KMS-11 (cell line): ENCODE measurements at regions not wholly inside any gene's neighbourhood (a gene's known extent, or its start where the extent isn't known, plus 50 kb on each side); places are given as distances from the start of the nearest gene placed in this dataset.

Source experiments
- H2AFZ ChIP-seq: fragments of 200-600 bp; sonication (generic); 2 replicates; pipeline ENCODE4 v1.6.1; 2016; ENCODE audit warnings: antibody characterized with exemption, mixed run types, low read depth
- H3K27ac ChIP-seq: fragments of 200-600 bp; sonication (generic); 2 replicates; pipeline ENCODE4 v1.6.1; 2016; ENCODE audit warnings: mild to moderate bottlenecking, mixed run types
- H3K27me3 ChIP-seq: fragments of 200-600 bp; sonication (generic); 2 replicates; pipeline ENCODE4 v1.6.1; 2017; ENCODE audit warnings: mild to moderate bottlenecking, low read depth, mixed run types, moderate library complexity; ENCODE audit not compliant: insufficient read depth
- H3K36me3 ChIP-seq: fragments of 200-600 bp; sonication (generic); 2 replicates; pipeline ENCODE4 v1.6.1; 2017; ENCODE audit warnings: mild to moderate bottlenecking, mixed run types; ENCODE audit not compliant: insufficient read depth
- H3K4me1 ChIP-seq: fragments of 200-600 bp; sonication (generic); 2 replicates; pipeline ENCODE4 v1.6.1; 2016; ENCODE audit warnings: mild to moderate bottlenecking, low read depth, mixed run types; ENCODE audit not compliant: poor library complexity, severe bottlenecking
- H3K4me2 ChIP-seq: fragments of 200-600 bp; sonication (generic); 2 replicates; pipeline ENCODE4 v1.7.0; 2016; ENCODE audit warnings: mild to moderate bottlenecking, mixed run types
- H3K4me3 ChIP-seq: fragments of 200-600 bp; sonication (generic); IDR thresholded peaks from 2 replicates; pipeline ENCODE4 v1.6.1; 2017; ENCODE audit warnings: low read depth, low read length, mixed read lengths; ENCODE audit not compliant: insufficient read depth
- H3K79me2 ChIP-seq: fragments of 200-600 bp; sonication (generic); 2 replicates; pipeline ENCODE4 v1.6.1; 2016; ENCODE audit warnings: low read depth, mixed run types; ENCODE audit not compliant: insufficient read depth
- H3K9ac ChIP-seq: fragments of 200-600 bp; sonication (generic); 2 replicates; pipeline ENCODE4 v1.6.1; 2016; ENCODE audit warnings: mild to moderate bottlenecking, mixed run types
- H4K20me1 ChIP-seq: fragments of 200-600 bp; sonication (generic); 2 replicates; pipeline ENCODE4 v1.6.1; 2016; ENCODE audit warnings: mild to moderate bottlenecking, mixed run types; ENCODE audit not compliant: insufficient read depth
- CTCF ChIP-seq: fragments of 200-600 bp; sonication (generic); conservative IDR thresholded peaks from 2 replicates; pipeline ENCODE4 v1.6.1; 2017; ENCODE audit warnings: low read depth, mild to moderate bottlenecking, antibody characterized with exemption, low read length, moderate library complexity, mixed read lengths

GRCh38 chr20:54846948-54847347 is 371.6 kb downstream of the DOK5 start:
- H3K27ac ChIP-seq, result no peak overlapping the region
- no peaks in the 10 kb centered on the region for H3K27me3 ChIP-seq
- no peak overlapping the region for H2AFZ ChIP-seq
- H3K4me1 ChIP-seq, result no peaks in the 10 kb centered on the region
- H3K4me2 ChIP-seq, result no peak overlapping the region
- no peak overlapping the region for H3K9ac ChIP-seq
- H3K79me2 ChIP-seq, result no peaks in the 10 kb centered on the region
- no peaks in the 10 kb centered on the region for H3K36me3 ChIP-seq
- no peak for TF ChIP-seq CTCF
- H3K4me3 ChIP-seq, result no peak overlapping the region
- H4K20me1 ChIP-seq, result no peaks in the 10 kb centered on the region

- no peaks in the 10 kb centered on the region for H3K79me2 ChIP-seq
- no peak overlapping the region for H2AFZ ChIP-seq
- H3K4me1 ChIP-seq, result no peaks in the 10 kb centered on the region
- H3K36me3 ChIP-seq, result no peaks in the 10 kb centered on the region
- no peak overlapping the region for H3K4me2 ChIP-seq
- no peak overlapping the region for H3K27ac ChIP-seq
- no peaks in the 10 kb centered on the region for H3K27me3 ChIP-seq
- no peaks in the 10 kb centered on the region for H4K20me1 ChIP-seq
- no peak for TF ChIP-seq CTCF
- H3K9ac ChIP-seq, result no peak overlapping the region
- H3K4me3 ChIP-seq, result no peak overlapping the region
Observed at GRCh38 chr20:54844346-54844745, 369.0 kb downstream of the DOK5 start.

- Histone ChIP-seq H3K27ac (no peak overlapping the region), H3K4me2 (no peak overlapping the region), H3K4me1 (no peaks in the 10 kb centered on the region), H2AFZ (no peak overlapping the region), H3K9ac (no peak overlapping the region), H3K27me3 (no peaks in the 10 kb centered on the region), H4K20me1 (no peaks in the 10 kb centered on the region), H3K79me2 (no peaks in the 10 kb centered on the region), H3K4me3 (no peak overlapping the region), H3K36me3 (no peaks in the 10 kb centered on the region)
- TF ChIP-seq CTCF, result no peak
Observed at GRCh38 chr20:54843865-54844264, 368.5 kb downstream of the DOK5 start.

- Histone ChIP-seq H4K20me1 (no peaks in the 10 kb centered on the region), H3K27ac (no peak overlapping the region), H3K4me2 (no peak overlapping the region), H2AFZ (no peak overlapping the region), H3K4me3 (no peak overlapping the region), H3K4me1 (no peaks in the 10 kb centered on the region), H3K9ac (no peak overlapping the region), H3K27me3 (no peaks in the 10 kb centered on the region), H3K36me3 (no peaks in the 10 kb centered on the region), H3K79me2 (no peaks in the 10 kb centered on the region)
- no peak for TF ChIP-seq CTCF
Observed at GRCh38 chr20:54843431-54843830, 368.0 kb downstream of the DOK5 start.

GRCh38 chr20:54839224-54839623 is 363.8 kb downstream of the DOK5 start:
- H3K4me1 ChIP-seq, result no peaks in the 10 kb centered on the region
- H3K4me2 ChIP-seq, result no peak overlapping the region
- H2AFZ ChIP-seq, result no peak overlapping the region
- no peaks in the 10 kb centered on the region for H3K27me3 ChIP-seq
- H4K20me1 ChIP-seq, result no peaks in the 10 kb centered on the region
- no peak overlapping the region for H3K27ac ChIP-seq
- H3K36me3 ChIP-seq, result no peaks in the 10 kb centered on the region
- H3K4me3 ChIP-seq, result no peak overlapping the region
- no peak overlapping the region for H3K9ac ChIP-seq
- H3K79me2 ChIP-seq, result no peaks in the 10 kb centered on the region
- no peak for TF ChIP-seq CTCF
